SH-SY5Y (cell line): ENCODE measurements at regions not wholly inside any gene's neighbourhood (a gene's known extent, or its start where the extent isn't known, plus 50 kb on each side); places are given as distances from the start of the nearest gene placed in this dataset.

Source experiments
- GATA2 ChIP-seq: IDR thresholded peaks from 2 replicates; pipeline ENCODE4 v1.6.1; 2011; ENCODE audit warnings: mild to moderate bottlenecking, low read depth, low read length
- GATA3 ChIP-seq: IDR thresholded peaks from 2 replicates; pipeline ENCODE4 v1.6.1; 2011; ENCODE audit warnings: low read depth, mild to moderate bottlenecking, low read length, moderate library complexity

DNA sequence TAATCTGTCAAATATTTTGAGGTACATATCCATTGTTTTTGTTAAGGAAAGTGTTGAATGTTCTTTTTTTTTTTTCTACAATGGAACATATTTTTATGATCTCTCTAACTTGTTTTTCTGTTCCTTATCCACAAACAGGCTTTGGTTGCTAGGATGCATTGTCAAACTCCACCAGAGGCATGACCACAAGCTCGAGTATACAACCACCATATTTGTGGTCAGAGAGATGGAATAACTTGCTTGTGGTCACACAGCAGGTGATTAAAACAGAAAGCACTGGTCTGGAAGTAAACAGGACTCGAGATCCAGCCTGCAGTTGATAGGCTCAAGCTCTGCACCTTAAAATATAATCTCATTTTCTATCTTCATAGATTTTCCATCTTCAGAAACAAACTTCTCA is 105.8 kb upstream of the ADAMTS18 start:
- no peak for TF ChIP-seq GATA3
- no peak for TF ChIP-seq GATA2

- TF ChIP-seq GATA2 (no peak), GATA3 (no peak)
Observed at GRCh38 chr16:77541165-77541564, 106.3 kb upstream of the ADAMTS18 start.

- TF ChIP-seq GATA3 = no peak
- no peak for TF ChIP-seq GATA2
Observed at GRCh38 chr16:77548151-77548550, 113.3 kb upstream of the ADAMTS18 start.

DNA sequence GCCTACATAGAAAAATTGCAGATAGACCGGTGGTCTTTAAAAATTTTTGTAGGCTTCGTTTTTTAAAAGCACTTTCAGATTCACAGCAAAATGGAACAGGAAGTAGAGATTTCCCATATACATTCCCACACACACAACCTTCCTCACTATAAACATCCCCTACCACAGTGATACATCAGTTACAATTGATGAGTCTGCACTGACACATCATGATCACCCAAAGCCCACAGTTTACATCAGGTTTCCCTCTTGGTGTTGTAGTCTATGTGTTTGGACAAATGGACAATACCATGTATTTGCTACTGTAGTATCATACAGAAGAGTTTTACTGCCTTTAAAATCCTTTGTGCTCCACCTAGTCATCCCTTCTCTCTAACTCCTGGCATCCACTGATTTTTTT is 113.9 kb upstream of the ADAMTS18 start:
- TF ChIP-seq GATA3 (no peak), GATA2 (no peak)

DNA sequence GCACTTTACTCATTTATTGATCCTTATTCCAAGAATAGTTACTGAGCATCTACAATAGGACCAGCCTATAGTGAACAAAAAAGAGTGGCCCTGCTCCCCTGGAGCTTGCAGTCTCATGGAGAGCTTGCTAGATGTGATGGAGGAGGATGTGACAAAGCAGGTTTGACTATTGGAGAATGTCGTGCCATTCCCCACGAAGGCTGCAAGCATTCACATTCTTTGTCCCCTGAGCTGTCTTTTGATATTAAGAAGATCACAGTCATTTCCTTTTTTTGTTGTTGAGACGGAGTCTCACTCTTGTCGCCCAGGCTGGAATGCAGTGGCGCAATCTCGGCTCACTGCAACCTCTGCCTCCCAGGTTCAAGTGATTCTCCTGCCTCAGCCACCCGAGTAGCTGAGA is 115.0 kb upstream of the ADAMTS18 start:
- TF ChIP-seq GATA3 = no peak
- TF ChIP-seq GATA2 = no peak

DNA sequence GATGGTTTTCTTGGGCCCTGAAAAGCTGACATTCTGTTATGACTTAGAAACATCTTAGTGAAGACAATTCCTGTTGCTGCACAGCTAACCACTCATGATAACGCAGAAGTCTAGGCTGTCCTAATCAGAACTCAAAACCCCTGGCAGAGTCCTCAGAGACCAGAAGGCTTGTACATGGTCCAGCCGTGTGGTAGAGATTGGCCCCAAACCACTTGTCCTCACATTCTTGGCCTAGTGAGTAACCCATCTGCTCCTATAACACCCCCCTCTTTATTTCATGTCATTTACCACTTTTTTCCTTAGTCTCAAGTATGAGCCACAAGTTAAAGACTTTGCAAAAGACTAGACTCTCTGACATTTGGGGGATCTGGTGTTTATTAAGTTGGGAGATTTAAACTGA is 116.5 kb upstream of the ADAMTS18 start:
- TF ChIP-seq GATA2 (no peak), GATA3 (no peak)

- TF ChIP-seq GATA3 = no peak
Observed at GRCh38 chr16:77553130-77553529, 118.3 kb upstream of the ADAMTS18 start.

GRCh38 chr16:77555126-77555525 is 120.3 kb upstream of the ADAMTS18 start:
- TF ChIP-seq GATA3 (no peak), GATA2 (no peak)

DNA sequence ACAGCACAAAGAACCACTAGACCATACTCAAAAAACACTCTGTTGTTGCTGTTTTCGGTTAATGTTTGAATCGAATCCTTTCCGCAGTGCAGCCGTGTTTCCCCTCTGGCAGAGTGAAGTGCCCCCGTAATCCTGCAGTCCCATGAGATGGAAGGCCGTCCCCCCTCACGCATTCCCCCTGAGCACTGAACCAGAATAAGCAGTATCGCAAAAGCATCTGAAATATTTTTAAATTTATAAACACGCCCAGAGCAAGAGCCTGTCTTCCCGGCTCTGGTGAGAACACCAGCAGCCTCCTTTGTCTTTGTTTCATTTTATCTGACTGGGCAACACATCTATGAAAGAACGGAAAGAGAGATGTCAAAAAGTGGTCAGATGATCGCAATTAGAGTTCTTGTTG is 121.0 kb upstream of the ADAMTS18 start:
- TF ChIP-seq GATA2 (no peak), GATA3 (no peak)

DNA sequence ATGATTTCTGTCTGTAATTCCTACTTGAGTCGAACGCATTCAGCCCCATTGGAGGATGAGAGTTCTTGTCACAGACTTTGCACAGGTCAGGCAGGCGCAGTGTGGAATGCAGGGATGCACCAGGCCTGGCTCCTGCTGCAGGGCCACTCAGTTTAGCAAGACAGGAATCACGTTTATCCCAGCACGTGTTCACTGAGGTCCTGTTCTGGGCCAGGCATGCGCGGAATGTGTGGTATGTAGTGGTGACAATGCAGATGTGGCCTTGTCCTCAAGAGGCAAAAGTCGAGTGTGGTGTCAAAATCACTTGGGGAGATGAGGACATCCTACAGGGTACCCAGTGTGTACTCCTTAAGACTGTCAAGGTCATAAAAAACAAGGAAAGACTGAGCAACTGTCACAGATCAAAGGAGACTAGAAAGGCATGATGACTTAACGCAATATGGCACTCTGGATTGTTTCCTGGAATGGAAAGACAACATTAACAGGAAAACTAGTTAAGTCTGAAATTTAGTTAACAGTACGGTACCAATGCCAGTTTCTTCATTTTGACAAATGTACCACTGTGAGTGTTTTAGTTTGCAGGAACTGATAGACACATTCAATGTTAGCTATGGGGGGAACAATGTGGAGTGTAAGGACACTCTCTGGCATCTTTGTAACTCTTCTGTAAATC is 121.5 kb upstream of the ADAMTS18 start:
- TF ChIP-seq GATA3 = no peak
- TF ChIP-seq GATA2 = no peak

GRCh38 chr16:77557385-77557784 is 122.6 kb upstream of the ADAMTS18 start:
- TF ChIP-seq GATA2 (no peak), GATA3 (no peak)

DNA sequence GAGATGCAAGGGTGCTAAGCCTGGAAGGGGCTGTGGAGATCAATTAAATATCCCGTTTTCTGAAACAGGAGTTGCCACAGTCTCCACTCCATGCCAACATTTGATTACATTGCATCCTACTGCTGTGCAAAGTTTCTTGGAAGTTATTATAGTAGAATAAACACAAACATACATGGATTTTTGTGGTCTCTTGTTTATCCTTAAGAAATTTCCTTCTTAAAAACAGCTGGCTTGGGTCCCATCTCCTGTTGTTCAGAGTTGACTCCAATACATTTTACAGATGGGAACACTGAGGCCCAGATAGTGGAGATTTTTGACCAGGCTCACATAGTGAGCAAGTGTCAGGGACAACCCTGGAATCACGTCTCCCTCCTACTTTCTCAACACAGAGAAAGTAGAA is 124.0 kb upstream of the ADAMTS18 start:
- TF ChIP-seq GATA3 = no peak
- TF ChIP-seq GATA2 = no peak

DNA sequence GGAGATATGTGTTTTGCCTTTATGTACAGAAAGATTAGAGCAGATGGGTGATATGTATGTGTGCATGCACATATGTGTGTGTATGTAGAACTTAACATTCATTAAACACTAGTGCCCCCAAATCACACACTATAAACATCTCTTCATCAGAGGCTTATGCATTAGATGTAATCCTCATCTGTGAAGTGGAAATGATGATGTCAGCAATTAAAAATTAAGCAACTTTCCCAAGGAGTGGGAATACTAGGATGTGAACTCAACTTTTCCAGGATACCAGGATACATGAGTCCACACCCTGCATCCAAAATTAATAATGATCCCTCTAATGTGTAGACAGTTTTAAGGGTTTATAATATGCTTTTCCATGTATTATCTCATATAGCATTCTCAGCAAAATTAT is 127.7 kb upstream of the ADAMTS18 start:
- TF ChIP-seq GATA2 = no peak

- TF ChIP-seq GATA2 (no peak), GATA3 (no peak)
Observed at GRCh38 chr16:77564791-77565390, 130.1 kb upstream of the ADAMTS18 start.

GRCh38 chr16:77569406-77569805 is 134.6 kb upstream of the ADAMTS18 start:
- TF ChIP-seq GATA3 (no peak), GATA2 (no peak)

DNA sequence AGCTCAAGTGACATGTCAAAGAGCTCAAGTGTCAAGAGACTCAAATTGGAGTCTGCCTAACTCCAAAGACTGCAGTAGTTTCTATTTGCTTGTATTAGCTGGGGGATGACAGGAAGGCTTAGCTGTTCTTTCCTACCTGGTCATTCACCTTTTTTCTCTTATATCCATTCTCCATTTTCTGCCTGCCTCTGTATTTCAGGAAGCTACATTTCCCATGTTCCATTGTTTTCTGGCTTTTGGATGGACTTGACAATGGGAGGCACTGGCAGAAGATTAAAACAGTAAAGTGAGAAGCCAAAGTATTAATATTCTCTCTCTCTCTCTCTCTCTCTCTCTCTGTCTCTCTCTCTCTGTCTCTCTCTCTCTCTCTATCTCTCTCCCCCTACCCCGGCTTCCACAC is 135.7 kb upstream of the ADAMTS18 start:
- TF ChIP-seq GATA3 = no peak
- TF ChIP-seq GATA2 = no peak

- TF ChIP-seq GATA2 (no peak), GATA3 (no peak)
Observed at GRCh38 chr16:77571115-77571862, 136.5 kb upstream of the ADAMTS18 start.
